Tibial artery (tissue), 4 donors: ENCODE measurements at regions not wholly inside any gene's neighbourhood (a gene's known extent, or its start where the extent isn't known, plus 50 kb on each side); places are given as distances from the start of the nearest gene placed in this dataset.

Source experiments
- DNase-seq, 2 donors: peaks; one replicate each; pipeline ENCODE4 v3.0.0-alpha.2; 2019
- H3K27ac ChIP-seq, 2 donors: fragments of 200-600 bp; sonication (generic) in 1 of 2; 1 replicate in 1 of 2; 2 replicates in 1 of 2; pipeline ENCODE4 v1.5.1; 2018 to 2019; ENCODE audit warnings: mild to moderate bottlenecking in 1 of 2
- H3K27me3 ChIP-seq, 2 donors: fragments of 200-600 bp; sonication (generic) in 1 of 2; one replicate each; pipeline versions ENCODE4 v1.5.1 to v1.6.0; 2016 to 2019
- H3K36me3 ChIP-seq, 3 donors: fragments of 200-600 bp; sonication (generic) in 2 of 3; one replicate each; pipeline ENCODE4 v1.5.1; 2016 to 2019; ENCODE audit warnings: mild to moderate bottlenecking in 2 of 3
- H3K4me1 ChIP-seq, 4 donors: fragments of 200-600 bp; sonication (generic) in 2 of 4; 1 replicate in 3 of 4; 2 replicates in 1 of 4; pipeline ENCODE4 v1.5.1; 2016 to 2019
- H3K4me3 ChIP-seq, 2 donors: fragments of 200-600 bp; sonication (generic) in 1 of 2; 1 replicate in 1 of 2; 2 replicates in 1 of 2; pipeline ENCODE4 v1.5.1; 2018 to 2019; ENCODE audit warnings: mild to moderate bottlenecking in 2 of 2
- H3K9me3 ChIP-seq, 3 donors: fragments of 200-600 bp; sonication (generic) in 1 of 3; one replicate each; pipeline ENCODE4 v1.5.1; 2016 to 2019
- CTCF ChIP-seq, 2 experiments: fragments of 200-600 bp in 1 of 2; fragments of 450-650 bp in 1 of 2; IDR thresholded peaks; one replicate each; pipeline ENCODE4 v1.5.1; 2017 to 2019; ENCODE audit warnings: antibody characterized with exemption in 2 of 2, mild to moderate bottlenecking in 1 of 2, moderate library complexity in 1 of 2
- intact Hi-C: fragments of 100-400 bp; cut with DNase I; formaldehyde crosslinking; loops from one replicate; pipeline ENCODE4 v1.15.0; 2023; ENCODE audit warnings: low total_unique reads

GRCh38 chr9:15361737-15362136 is 54.7 kb upstream of the TTC39B start:
- no peaks in the 10 kb centered on the region for H3K36me3 ChIP-seq
- no peaks in the 10 kb centered on the region for H3K9me3 ChIP-seq
- no peaks in the 10 kb centered on the region for H3K4me1 ChIP-seq
- no peak overlapping the region for H3K27ac ChIP-seq
- no peak overlapping the region for H3K4me3 ChIP-seq
- no peak for TF ChIP-seq CTCF (IDR thresholded peaks at IDR 0.05)
- intact Hi-C loops: no loop called here
- H3K27me3 ChIP-seq: no peaks in the 10 kb centered on the region
- DNase-seq: no peak

GRCh38 chr9:15357050-15357653 is 50.1 kb upstream of the TTC39B start:
- H3K9me3 ChIP-seq: no peaks in the 10 kb centered on the region
- no peaks in the 10 kb centered on the region for H3K27me3 ChIP-seq
- no peak for TF ChIP-seq CTCF (IDR thresholded peaks at IDR 0.05)
- no peak overlapping the region for H3K27ac ChIP-seq
- no peak for DNase-seq
- no peak overlapping the region for H3K4me3 ChIP-seq
- H3K4me1 ChIP-seq: no peaks in the 10 kb centered on the region
- H3K36me3 ChIP-seq: no peaks in the 10 kb centered on the region
- intact Hi-C loops: no loop called here
